Small intestine (tissue), 7 donors: ENCODE measurements at regions not wholly inside any gene's neighbourhood (a gene's known extent, or its start where the extent isn't known, plus 50 kb on each side); places are given as distances from the start of the nearest gene placed in this dataset.

Source experiments
- DNase-seq, 2 donors: peaks; one replicate each; pipeline versions ENCODE4 v3.0.0 to v3.0.0-alpha.2; 2013
- FAIRE-seq: peaks from 2 replicates; lab custom pipeline; 2012; peaks lifted over from hg19 to GRCh38; lab: Jason Lieb, UNC
- H3K27ac ChIP-seq, 3 donors: one replicate each; pipeline ENCODE4 v1.5.1; 2013; ENCODE audit warnings: low read length in 2 of 3, mild to moderate bottlenecking in 2 of 3, control low read depth in 1 of 3, inconsistent platforms in 1 of 3, low read depth in 1 of 3, moderate library complexity in 1 of 3
- H3K27me3 ChIP-seq, 3 donors: one replicate each; pipeline ENCODE4 v1.6.1; 2013; ENCODE audit warnings: low read length in 3 of 3, inconsistent platforms in 1 of 3; ENCODE audit not compliant: control insufficient read depth in 3 of 3, insufficient read depth in 3 of 3
- H3K36me3 ChIP-seq, 3 donors: one replicate each; pipeline ENCODE4 v1.6.1; 2013; ENCODE audit warnings: low read length in 3 of 3, inconsistent platforms in 1 of 3, low read depth in 1 of 3, mild to moderate bottlenecking in 1 of 3, moderate library complexity in 1 of 3; ENCODE audit not compliant: control insufficient read depth in 3 of 3, insufficient read depth in 2 of 3
- H3K4me1 ChIP-seq, 3 donors: one replicate each; pipeline ENCODE4 v1.6.1; 2013; ENCODE audit warnings: low read length in 2 of 3, inconsistent platforms in 1 of 3, low read depth in 1 of 3, mild to moderate bottlenecking in 1 of 3, moderate library complexity in 1 of 3; ENCODE audit not compliant: control insufficient read depth in 3 of 3, insufficient read depth in 2 of 3
- H3K4me3 ChIP-seq, 3 donors: one replicate each; pipeline ENCODE4 v1.5.1; 2013; ENCODE audit warnings: low read length in 3 of 3, control low read depth in 1 of 3, inconsistent platforms in 1 of 3, low read depth in 1 of 3, mild to moderate bottlenecking in 1 of 3, moderate library complexity in 1 of 3
- H3K9me3 ChIP-seq, 2 donors: one replicate each; pipeline ENCODE4 v1.6.1; 2013; ENCODE audit warnings: low read depth in 1 of 2, low read length in 1 of 2; ENCODE audit not compliant: control insufficient read depth in 2 of 2, insufficient read depth in 1 of 2
- WGBS, 3 donors: extraction: QIAGEN DNeasy Blood & Tissue Kit; methylation state at CpG; one replicate each; pipeline ENCODE4 v1.1.7; 2013; 5-methylcytosine and 5-hydroxymethylcytosine counted together
- donor health status: healthy with polysubstance abuse.
- donor health status: control.
- donor health status: control.
- donor health status: Bipolar disorder and iron deficiency.
- donor health status: healthy.

DNA sequence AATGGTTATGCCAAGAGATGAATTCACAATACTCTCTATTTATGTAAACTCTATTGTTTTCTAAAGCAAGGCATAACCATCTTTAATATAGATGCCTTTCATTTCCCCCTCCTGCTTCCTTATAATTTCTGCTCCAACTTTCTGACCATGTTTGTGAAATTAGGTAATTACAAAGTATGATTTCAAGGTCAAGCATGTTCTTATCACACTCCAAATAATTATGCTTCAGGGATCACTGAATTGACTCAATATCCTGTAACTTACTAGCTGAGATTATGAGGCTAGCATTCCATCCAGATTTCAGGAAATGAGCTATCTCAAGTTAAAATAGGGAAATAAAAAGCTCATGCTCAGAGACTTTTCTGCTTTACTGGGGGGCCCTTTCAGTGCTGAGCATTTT, 655.9 kb upstream of the IGFBP3 start:
- FAIRE-seq (no peak), DNase-seq (no peak)
- no peaks in the 10 kb centered on the region for H3K27me3 ChIP-seq
- no peaks in the 10 kb centered on the region for H3K36me3 ChIP-seq
- H3K9me3 ChIP-seq: no peaks in the 10 kb centered on the region
- no peak overlapping the region for H3K27ac ChIP-seq
- H3K4me3 ChIP-seq: no peak overlapping the region
- H3K4me1 ChIP-seq: no peaks in the 10 kb centered on the region

DNA sequence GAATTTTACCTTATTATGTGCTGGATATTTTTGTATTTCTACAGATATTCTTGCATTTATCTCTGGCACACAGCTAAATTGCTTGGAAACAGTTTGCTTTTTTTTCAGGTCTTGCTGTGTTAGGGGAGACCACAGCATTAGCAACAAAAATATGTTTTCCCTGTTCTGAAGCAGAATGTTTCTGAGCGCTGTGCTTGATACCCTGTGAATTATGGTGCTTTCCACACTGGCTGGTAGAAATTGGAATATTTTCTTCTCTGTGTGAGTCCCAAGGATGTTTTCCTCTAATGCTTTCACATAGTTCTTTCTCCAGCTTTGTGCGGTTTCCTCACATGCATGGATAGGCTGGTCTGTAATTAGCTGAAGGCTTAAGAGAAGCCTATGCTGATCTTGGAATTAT, 651.6 kb upstream of the IGFBP3 start:
- FAIRE-seq (no peak), DNase-seq (no peak)
- Histone ChIP-seq H3K4me1 (peaks cover 0 to 17% (median 0%) of the 10 kb centered on the region in 3 donors), H3K27me3 (no peaks in the 10 kb centered on the region), H3K9me3 (no peaks in the 10 kb centered on the region), H3K27ac (no peak overlapping the region), H3K36me3 (no peaks in the 10 kb centered on the region), H3K4me3 (no peak overlapping the region)
- 48 to 72% (median 69%) methylated on average over 2 of the region's 2 CpGs for WGBS, 3 donors

DNA sequence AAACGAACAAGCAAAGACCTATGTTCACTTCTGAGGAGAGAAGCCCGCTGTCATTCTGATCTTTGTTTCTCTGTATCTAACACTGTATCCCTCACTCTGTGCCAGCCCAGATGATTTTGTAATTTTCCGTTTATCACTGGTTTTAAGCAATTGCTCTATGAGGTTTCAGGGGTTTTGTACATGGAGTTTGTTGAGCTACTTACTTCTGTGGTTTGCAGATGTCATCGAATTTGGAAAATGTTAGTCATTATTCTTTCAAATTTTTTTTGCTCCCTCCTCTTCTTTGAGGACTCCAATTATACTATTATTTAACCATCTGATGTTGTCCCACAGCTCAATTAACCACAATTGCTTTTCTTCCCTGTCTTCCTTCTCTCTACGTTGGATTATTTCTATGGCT, 650.9 kb upstream of the IGFBP3 start:
- WGBS, 3 donors: 83 to 97% (median 89%) methylated on average over 5 of the region's 5 CpGs
- Histone ChIP-seq H3K36me3 (no peaks in the 10 kb centered on the region), H3K27ac (no peak overlapping the region), H3K4me1 (peaks cover 0 to 17% (median 0%) of the 10 kb centered on the region in 3 donors), H3K9me3 (no peaks in the 10 kb centered on the region), H3K4me3 (no peak overlapping the region), H3K27me3 (no peaks in the 10 kb centered on the region)
- no peak for FAIRE-seq
- DNase-seq: no peak

DNA sequence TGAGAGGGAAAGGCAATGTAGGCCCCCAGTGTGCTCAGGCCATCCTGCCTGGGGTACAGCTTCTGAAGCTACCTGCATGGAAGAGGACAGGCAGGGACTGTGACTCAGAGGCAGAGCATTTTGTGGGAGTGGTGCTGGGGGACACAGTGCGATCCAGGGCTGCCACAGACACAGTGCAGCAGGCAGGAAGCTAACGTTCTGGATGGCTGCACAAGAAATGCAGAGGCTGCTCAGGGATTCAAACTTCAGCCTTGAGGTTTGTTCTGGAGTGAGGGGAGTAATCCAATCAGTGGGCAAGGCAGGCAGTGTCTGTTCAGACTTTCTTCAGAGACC, 648.0 kb upstream of the IGFBP3 start:
- DNase-seq (peak in 1 of 2 donors; percentile 46), FAIRE-seq (no peak)
- Histone ChIP-seq H3K9me3 (no peaks in the 10 kb centered on the region), H3K4me3 (no peak overlapping the region), H3K4me1 (peaks cover 0 to 34% (median 6%) of the 10 kb centered on the region in 3 donors), H3K27me3 (no peaks in the 10 kb centered on the region), H3K27ac (no peak overlapping the region), H3K36me3 (no peaks in the 10 kb centered on the region)
- WGBS, 3 donors: 20 to 46% (median 31%) methylated on average over 2 of the region's 2 CpGs

DNA sequence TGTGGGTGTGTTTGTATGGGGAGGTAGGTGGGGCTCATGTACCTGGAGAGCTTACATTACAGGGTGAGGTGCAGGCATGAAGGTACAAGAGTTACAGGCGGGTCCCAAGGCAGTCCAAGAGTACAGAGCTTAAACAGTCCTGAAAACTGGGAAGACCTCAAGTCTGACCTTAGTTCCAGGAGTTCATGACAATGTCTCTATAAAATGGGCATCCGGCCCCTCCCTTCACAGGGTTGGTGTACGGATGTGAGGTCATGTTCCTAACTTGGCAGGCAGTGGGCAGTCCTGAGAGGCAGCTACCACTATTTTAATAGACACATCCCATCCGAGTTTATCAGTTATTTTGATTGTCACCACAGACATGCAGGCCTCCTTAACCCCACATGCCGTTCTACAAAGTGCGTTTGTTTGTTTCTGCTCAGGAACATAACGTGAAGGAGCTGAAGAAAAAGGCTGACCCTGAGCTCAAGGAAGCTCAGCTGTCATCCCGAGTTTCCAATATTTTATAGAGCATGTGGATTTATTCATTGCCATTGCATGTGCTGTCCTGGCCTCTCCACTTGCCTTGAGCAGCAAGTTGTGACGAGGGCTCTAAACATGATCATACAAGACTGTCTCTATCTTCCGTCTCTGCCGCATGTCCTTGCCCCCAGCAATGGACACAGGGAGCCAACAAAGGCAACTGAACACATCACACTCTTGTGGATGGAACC, 647.5 kb upstream of the IGFBP3 start:
- Histone ChIP-seq H3K27ac (no peak overlapping the region), H3K4me3 (no peak overlapping the region), H3K4me1 (peaks cover 0 to 34% (median 6%) of the 10 kb centered on the region in 3 donors), H3K27me3 (no peaks in the 10 kb centered on the region), H3K36me3 (no peaks in the 10 kb centered on the region), H3K9me3 (no peaks in the 10 kb centered on the region)
- 73 to 83% (median 77%) methylated on average over 11 of the region's 11 CpGs for WGBS, 3 donors
- DNase-seq (peak; percentile 49 to 76), FAIRE-seq (no peak)

DNA sequence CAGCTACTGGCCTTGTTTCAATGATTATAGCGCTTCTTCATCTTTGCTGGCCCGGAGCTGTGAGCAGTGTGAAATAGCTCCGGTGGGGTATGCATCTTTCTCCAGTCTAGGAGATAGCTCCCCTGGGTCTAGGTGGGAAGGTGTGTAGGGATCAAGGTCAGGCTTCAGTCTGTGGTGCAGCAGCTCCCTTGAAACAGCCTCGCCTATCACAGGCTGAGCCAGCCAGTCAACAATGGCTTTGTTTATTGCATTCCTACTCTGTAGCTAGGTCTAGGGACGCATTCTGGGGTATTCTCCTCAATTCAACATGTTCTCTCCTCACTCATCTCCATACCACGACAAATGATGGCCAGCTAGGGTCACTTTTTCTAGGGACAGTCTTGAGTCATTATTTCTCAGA, 646.8 kb upstream of the IGFBP3 start:
- Histone ChIP-seq H3K36me3 (no peaks in the 10 kb centered on the region), H3K27me3 (no peaks in the 10 kb centered on the region), H3K4me3 (no peak overlapping the region), H3K9me3 (no peaks in the 10 kb centered on the region), H3K27ac (no peak overlapping the region), H3K4me1 (peaks cover 0 to 34% (median 6%) of the 10 kb centered on the region in 3 donors)
- FAIRE-seq (no peak), DNase-seq (no peak)
- WGBS, 3 donors: 68 to 74% (median 73%) methylated on average over 6 of the region's 6 CpGs

DNA sequence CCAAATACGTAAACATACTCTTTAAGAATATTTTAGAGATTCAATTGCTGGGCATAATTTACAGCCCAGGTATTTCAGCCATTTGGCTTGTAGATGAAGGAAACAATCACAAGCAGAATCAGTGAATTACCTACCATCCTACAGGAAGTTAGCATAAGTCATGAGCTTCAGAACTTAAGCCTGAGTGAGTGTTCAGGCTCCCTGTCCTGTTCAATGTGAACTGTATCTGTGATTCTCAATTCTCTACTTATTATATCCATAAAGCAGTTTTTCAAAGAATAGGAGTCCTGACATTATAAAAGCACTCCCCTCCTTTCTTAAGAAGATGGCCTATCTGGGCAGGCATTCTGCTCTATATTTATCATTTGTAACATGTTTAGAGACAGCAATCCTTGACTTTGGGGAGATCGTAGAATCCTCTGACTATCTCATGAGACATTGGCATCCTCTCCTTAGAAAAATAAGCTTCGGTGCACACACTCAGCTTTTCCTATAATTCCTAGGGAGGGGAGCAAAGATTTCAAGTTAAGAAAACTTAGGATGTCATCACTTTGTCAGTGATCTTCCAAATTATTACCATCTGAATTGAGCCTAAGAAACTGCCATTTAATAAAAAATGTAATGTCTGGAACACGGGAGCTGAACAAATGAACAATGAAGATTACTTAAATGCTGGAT, 645.2 kb upstream of the IGFBP3 start:
- Histone ChIP-seq H3K27me3 (no peaks in the 10 kb centered on the region), H3K4me3 (no peak overlapping the region), H3K9me3 (no peaks in the 10 kb centered on the region), H3K27ac (peak overlapping the region in 1 of 3 donors; percentile 66), H3K4me1 (peaks cover 0 to 34% (median 6%) of the 10 kb centered on the region in 3 donors), H3K36me3 (no peaks in the 10 kb centered on the region)
- DNase-seq (peak in 1 of 2 donors; percentile 10), FAIRE-seq (no peak)
- WGBS, 3 donors: 77 to 83% (median 82%) methylated on average over 4 of the region's 4 CpGs

DNA sequence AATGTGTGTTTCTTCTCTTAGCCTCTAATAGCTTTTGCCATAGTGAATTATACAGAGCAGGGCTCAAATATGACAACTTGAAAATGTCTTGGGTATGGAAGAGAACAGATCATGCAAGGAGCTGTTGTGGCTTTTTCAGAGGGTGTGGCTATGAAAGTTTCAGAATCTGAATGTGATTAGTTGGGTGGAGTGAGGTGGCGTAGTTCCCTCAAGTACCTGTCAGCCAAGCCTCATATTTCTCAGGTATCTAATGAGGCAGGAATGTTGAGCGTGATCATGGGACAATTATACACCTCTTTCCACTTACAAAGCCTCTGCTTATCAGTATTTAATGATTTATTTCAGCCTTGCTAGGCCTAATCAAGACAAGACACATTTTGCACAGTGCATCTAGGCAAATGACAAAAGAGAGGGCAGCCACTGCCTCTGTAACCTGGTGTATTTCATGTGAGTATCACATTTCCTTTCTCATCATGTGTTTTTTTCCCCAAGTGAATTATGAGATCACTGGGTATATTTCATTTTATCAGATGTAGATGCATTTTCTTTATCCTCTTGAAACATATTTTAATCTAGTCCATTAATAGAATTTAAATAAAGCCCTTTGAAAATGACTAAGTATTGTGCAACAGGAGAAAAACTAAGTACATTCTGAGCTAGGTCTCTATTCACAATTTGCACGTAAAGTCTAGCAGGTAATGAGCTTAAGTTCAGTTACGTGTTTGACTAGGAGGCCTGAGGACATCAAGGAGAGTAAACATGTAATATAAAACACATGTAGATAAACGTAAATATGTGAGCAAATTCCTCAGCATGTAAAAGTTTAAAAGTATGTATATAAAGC, 644.4 kb upstream of the IGFBP3 start:
- DNase-seq (peak; percentile 77 to 82), FAIRE-seq (no peak)
- H3K9me3 ChIP-seq: no peaks in the 10 kb centered on the region
- peaks cover 0 to 34% (median 6%) of the 10 kb centered on the region in 3 donors for H3K4me1 ChIP-seq
- 58 to 80% (median 70%) methylated on average over 5 of the region's 5 CpGs for WGBS, 3 donors
- no peaks in the 10 kb centered on the region for H3K36me3 ChIP-seq
- H3K27ac ChIP-seq: peak overlapping the region in 1 of 3 donors; percentile 66
- H3K4me3 ChIP-seq: no peak overlapping the region
- H3K27me3 ChIP-seq: no peaks in the 10 kb centered on the region
